NT2/D1 (cell line): ENCODE measurements at regions not wholly inside any gene's neighbourhood (a gene's known extent, or its start where the extent isn't known, plus 50 kb on each side); places are given as distances from the start of the nearest gene placed in this dataset.

Experiments
- SUZ12 ChIP-seq: IDR thresholded peaks from 2 replicates; pipeline ENCODE4 v1.6.1; 2011; ENCODE audit not compliant: insufficient read length, insufficient read depth; ENCODE audit errors: extremely low read depth
- YY1 ChIP-seq: IDR thresholded peaks from 2 replicates; pipeline ENCODE4 v1.6.1; 2011; ENCODE audit not compliant: insufficient read length, insufficient read depth

DNA sequence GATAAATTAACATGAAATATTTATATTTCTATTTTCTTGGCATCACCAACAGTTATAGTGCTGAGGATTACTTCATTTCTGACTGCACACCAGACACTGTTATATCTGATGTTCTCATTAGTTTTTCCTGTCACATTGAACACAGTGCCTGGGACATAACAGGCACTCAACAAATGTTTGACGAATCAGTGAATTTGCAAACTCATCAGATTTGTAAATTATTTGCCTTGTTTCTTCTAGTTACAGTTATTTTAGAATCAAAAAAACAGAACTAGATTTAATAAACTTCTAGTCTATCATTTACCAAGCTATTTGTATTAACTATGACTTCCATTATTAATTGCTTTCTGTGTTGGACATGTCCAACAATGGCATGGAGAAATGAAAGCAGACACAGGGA is 483.3 kb downstream of the KLHL13 start:
- TF ChIP-seq SUZ12 (no peak), YY1 (no peak)
